ENCODE measurements at regions not wholly inside any gene's neighbourhood (a gene's known extent, or its start where the extent isn't known, plus 50 kb on each side); places are given as distances from the start of the nearest gene placed in this dataset.

DNA sequence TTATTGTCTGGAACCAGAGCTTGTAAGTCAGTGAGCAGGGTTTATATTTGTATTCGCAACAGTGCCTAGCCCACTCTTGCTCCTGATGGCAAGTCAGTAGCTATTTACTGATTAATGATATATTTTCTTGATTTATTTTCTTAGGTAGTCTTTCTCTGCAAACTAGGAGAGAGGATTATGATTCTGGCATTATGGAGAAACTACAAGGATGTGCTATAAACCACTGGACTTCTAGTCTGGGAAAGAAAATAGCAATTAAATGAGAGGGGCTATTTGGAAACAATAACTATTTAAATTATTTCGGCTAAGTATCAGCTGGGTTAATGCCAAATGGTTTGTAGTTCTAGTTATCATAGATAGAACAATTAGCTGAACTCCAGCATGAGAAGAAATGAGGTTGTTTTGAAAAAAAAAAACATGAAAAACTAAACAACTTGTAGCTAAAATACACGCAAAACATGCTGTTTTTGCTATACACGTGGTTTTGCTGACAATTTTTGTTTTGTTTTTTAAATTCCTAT lies 304.9 kb upstream of the TCF21 start:
- Histone ChIP-seq H3K36me3 (no peaks in the 10 kb centered on the region), H3K27ac (replicated peaks in 1 of 4) (no peak overlapping the region), H3K4me1 (no peaks in the 10 kb centered on the region), H3K27me3 (no peaks in the 10 kb centered on the region), H3K9me3 (no peaks in the 10 kb centered on the region), H3K4me3 (no peak overlapping the region)
- TF ChIP-seq POLR2AphosphoS5 (IDR thresholded peaks at IDR 0.05) (no peak), EP300 (IDR thresholded peaks at IDR 0.05) (no peak), POLR2A (IDR thresholded peaks at IDR 0.05; ENCODE audit: low read depth) (no peak)
- TF ChIP-seq, protein P1, sequence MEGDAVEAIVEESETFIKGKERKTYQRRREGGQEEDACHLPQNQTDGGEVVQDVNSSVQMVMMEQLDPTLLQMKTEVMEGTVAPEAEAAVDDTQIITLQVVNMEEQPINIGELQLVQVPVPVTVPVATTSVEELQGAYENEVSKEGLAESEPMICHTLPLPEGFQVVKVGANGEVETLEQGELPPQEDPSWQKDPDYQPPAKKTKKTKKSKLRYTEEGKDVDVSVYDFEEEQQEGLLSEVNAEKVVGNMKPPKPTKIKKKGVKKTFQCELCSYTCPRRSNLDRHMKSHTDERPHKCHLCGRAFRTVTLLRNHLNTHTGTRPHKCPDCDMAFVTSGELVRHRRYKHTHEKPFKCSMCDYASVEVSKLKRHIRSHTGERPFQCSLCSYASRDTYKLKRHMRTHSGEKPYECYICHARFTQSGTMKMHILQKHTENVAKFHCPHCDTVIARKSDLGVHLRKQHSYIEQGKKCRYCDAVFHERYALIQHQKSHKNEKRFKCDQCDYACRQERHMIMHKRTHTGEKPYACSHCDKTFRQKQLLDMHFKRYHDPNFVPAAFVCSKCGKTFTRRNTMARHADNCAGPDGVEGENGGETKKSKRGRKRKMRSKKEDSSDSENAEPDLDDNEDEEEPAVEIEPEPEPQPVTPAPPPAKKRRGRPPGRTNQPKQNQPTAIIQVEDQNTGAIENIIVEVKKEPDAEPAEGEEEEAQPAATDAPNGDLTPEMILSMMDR (IDR thresholded peaks at IDR 0.05), result no peak
- no peak for DNase-seq (ENCODE audit: extremely low spot score)
- intact Hi-C loops (cut with DNase I), result no loop called here
- WGBS, result 81% methylated on average over 4 of the region's 4 CpGs

DNA sequence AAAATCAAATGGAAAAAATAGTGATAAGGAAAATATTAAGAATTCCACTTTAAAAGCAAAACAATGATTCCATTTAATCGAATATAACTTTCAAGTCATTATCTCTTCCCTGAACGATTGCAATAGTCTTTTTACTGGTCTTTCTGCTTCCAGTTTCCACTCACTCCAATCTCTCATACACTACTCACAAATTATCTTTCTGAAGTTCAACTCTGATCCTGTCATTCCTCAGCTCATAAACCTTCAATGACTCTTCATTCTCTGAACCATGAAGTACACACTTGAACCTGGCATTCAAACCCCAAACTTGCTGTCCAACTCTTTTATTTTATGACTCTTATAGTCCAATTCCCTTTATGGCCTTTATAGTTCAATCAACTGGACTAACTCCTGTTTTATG lies 304.1 kb upstream of the TCF21 start:
- 64% methylated on average over 2 of the region's 2 CpGs for WGBS
- no peak overlapping the region for H3K27ac ChIP-seq (replicated peaks in 1 of 4)
- H3K9me3 ChIP-seq, result no peaks in the 10 kb centered on the region
- H3K4me3 ChIP-seq, result no peak overlapping the region
- TF ChIP-seq, protein P1 (IDR thresholded peaks at IDR 0.05), result no peak
- TF ChIP-seq POLR2AphosphoS5 (IDR thresholded peaks at IDR 0.05) (no peak), EP300 (IDR thresholded peaks at IDR 0.05) (no peak), POLR2A (IDR thresholded peaks at IDR 0.05; ENCODE audit: low read depth) (no peak)
- no peaks in the 10 kb centered on the region for H3K4me1 ChIP-seq
- intact Hi-C loops (cut with DNase I), result no loop called here
- no peaks in the 10 kb centered on the region for H3K27me3 ChIP-seq
- DNase-seq (ENCODE audit: extremely low spot score), result no peak
- no peaks in the 10 kb centered on the region for H3K36me3 ChIP-seq

DNA sequence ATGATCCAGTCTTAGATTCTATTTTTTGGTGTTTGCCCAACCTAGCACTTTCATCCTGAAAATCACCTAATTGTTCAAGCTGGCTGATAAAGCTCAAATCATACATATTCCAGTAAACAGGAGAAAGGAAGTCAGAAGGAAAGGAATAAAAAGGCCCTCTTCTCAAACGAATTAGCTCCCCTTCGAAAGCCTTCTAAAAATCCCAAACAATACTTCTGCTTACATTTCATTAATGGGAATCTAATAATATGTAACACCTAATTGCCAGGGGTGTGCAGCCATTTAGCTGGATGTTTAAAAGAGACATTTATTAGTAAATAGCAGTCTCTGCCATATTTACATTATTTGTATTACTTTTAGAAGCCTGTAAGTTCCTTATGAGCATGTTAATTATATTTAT lies 302.9 kb upstream of the TCF21 start:
- Histone ChIP-seq H3K4me1 (no peaks in the 10 kb centered on the region), H3K36me3 (no peaks in the 10 kb centered on the region), H3K27me3 (no peaks in the 10 kb centered on the region), H3K4me3 (no peak overlapping the region), H3K27ac (replicated peaks in 1 of 4) (no peak overlapping the region), H3K9me3 (no peaks in the 10 kb centered on the region)
- no peak for DNase-seq (ENCODE audit: extremely low spot score)
- WGBS, result 92% methylated on average over 2 of the region's 2 CpGs
- TF ChIP-seq POLR2AphosphoS5 (IDR thresholded peaks at IDR 0.05) (no peak), EP300 (IDR thresholded peaks at IDR 0.05) (no peak), POLR2A (IDR thresholded peaks at IDR 0.05; ENCODE audit: low read depth) (no peak)
- TF ChIP-seq, protein P1 (IDR thresholded peaks at IDR 0.05), result no peak
- intact Hi-C loops (cut with DNase I), result no loop called here

DNA sequence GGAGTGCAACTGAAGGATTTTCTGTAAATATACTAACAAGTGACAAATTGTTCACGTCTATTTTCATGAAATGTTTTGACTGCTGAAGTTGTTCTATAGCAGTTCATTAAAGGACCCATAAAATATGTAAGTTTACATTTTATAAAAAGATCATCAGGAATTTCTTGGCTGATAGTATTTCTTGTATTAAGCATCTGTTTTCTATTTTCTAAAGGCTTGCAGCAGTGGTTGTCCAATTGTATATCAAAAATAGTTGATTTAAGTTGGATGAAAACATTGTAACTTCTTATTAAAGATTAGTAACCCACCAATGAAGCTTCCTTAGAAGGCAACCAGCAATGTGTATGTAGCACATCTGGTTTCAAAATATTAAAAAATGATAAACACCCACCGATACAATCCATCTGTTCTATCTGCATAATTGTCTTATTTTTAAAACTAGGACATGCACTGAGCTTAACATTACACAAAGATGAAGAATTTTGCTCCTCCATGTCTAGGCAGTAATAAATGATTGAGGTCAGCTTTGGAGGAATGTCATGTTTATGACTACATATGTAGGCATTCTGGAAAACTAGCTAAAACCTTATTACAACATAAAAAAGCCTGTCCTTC lies 301.3 kb upstream of the TCF21 start:
- intact Hi-C loops (cut with DNase I), result no loop called here
- Histone ChIP-seq H3K27me3 (no peaks in the 10 kb centered on the region), H3K27ac (replicated peaks in 1 of 4) (no peak overlapping the region), H3K4me1 (no peaks in the 10 kb centered on the region), H3K4me3 (no peak overlapping the region), H3K36me3 (no peaks in the 10 kb centered on the region), H3K9me3 (no peaks in the 10 kb centered on the region)
- DNase-seq (ENCODE audit: extremely low spot score), result no peak
- 44% methylated on average over 2 of the region's 2 CpGs for WGBS
- TF ChIP-seq POLR2AphosphoS5 (IDR thresholded peaks at IDR 0.05) (no peak), EP300 (IDR thresholded peaks at IDR 0.05) (no peak), POLR2A (IDR thresholded peaks at IDR 0.05; ENCODE audit: low read depth) (no peak)
- TF ChIP-seq, protein P1 (IDR thresholded peaks at IDR 0.05), result no peak

DNA sequence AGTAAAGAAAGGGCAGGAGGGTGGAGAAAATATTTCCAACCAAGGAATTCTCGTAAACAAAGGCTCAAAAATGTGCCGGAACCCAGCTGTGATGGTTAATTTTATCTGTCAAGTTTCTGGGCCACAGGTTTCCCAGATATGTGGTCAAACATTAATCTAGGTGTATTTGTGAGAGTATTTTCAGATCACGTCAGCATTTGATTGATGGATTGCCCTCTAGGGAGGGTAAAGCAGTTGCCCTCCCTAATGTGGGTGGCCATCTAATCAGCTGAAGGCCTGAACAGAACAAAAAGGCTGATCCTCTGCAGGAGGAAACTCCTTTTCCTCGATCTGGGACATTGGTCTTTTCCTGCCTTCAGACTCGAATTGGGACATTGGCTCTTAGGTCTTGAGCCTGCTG lies 298.7 kb upstream of the TCF21 start:
- Histone ChIP-seq H3K27me3 (no peaks in the 10 kb centered on the region), H3K27ac (replicated peaks in 1 of 4) (no peak overlapping the region)
- WGBS, result 76% methylated on average over 5 of the region's 5 CpGs

More for the DNA sequence above, 298.7 kb upstream of the TCF21 start:
- TF ChIP-seq POLR2AphosphoS5 (IDR thresholded peaks at IDR 0.05), result no peak
- no peak for TF ChIP-seq POLR2A (IDR thresholded peaks at IDR 0.05; ENCODE audit: low read depth)
- TF ChIP-seq, protein P1 (IDR thresholded peaks at IDR 0.05), result no peak
- no peak for TF ChIP-seq EP300 (IDR thresholded peaks at IDR 0.05)
- DNase-seq (ENCODE audit: extremely low spot score), result no peak
- intact Hi-C loops (cut with DNase I), result no loop called here
- Histone ChIP-seq H3K9me3 (no peaks in the 10 kb centered on the region), H3K4me1 (no peaks in the 10 kb centered on the region), H3K4me3 (no peak overlapping the region), H3K36me3 (no peaks in the 10 kb centered on the region)
